H1 (cell line): ENCODE measurements at regions not wholly inside any gene's neighbourhood (a gene's known extent, or its start where the extent isn't known, plus 50 kb on each side); places are given as distances from the start of the nearest gene placed in this dataset.

Source experiments
- CTCF ChIA-PET: fragments of 300-600 bp; sonication (Branson Sonifier 250); formaldehyde crosslinking; loops from one replicate; lab custom pipeline; 2021; ENCODE audit not compliant: partially characterized antibody; lab: Charles Lee
- POLR2A ChIA-PET: fragments of 300-600 bp; sonication (Branson Sonifier 250); formaldehyde crosslinking; loops from one replicate; lab custom pipeline; 2021; ENCODE audit warnings: inconsistent platforms; ENCODE audit not compliant: partially characterized antibody; lab: Charles Lee
- DNase-seq, 2 experiments: peaks; one replicate each; pipeline versions ENCODE4 v3.0.0 to v3.0.0-alpha.2; 2010 to 2022; ENCODE audit warnings: low spot score in 2 of 2, low read depth in 1 of 2, mixed read lengths in 1 of 2
- FAIRE-seq: peaks from 2 replicates; lab custom pipeline; 2011; peaks lifted over from hg19 to GRCh38; lab: Jason Lieb, UNC
- H2AFZ ChIP-seq: 2 replicates; pipeline ENCODE4 v1.8.1; 2012; ENCODE audit warnings: low read length, inconsistent platforms
- H2AK5ac ChIP-seq: 2 replicates; pipeline ENCODE4 v1.6.1; 2013; ENCODE audit warnings: low read depth, low read length
- H2BK120ac ChIP-seq: replicated peaks from 2 replicates; pipeline ENCODE3; 2013; ENCODE audit warnings: low read depth, low read length, inconsistent platforms
- H2BK12ac ChIP-seq: 2 replicates; pipeline ENCODE4 v1.6.1; 2013; ENCODE audit warnings: low read depth, low read length
- H2BK15ac ChIP-seq: 2 replicates; pipeline ENCODE4 v1.6.1; 2013; ENCODE audit warnings: low read length
- H2BK20ac ChIP-seq: 2 replicates; pipeline ENCODE4 v1.6.1; 2013; ENCODE audit warnings: low read length
- H2BK5ac ChIP-seq: 2 replicates; pipeline ENCODE4 v1.6.1; 2013; ENCODE audit warnings: low read depth, low read length
- H3K14ac ChIP-seq: 2 replicates; pipeline ENCODE4 v1.6.1; 2013; ENCODE audit warnings: inconsistent platforms; ENCODE audit not compliant: insufficient read length
- H3K18ac ChIP-seq: 2 replicates; pipeline ENCODE4 v1.6.1; 2013; ENCODE audit warnings: low read length; ENCODE audit errors: extremely low read depth
- H3K23ac ChIP-seq: 2 replicates; pipeline ENCODE4 v1.6.1; 2013; ENCODE audit warnings: inconsistent platforms; ENCODE audit not compliant: insufficient read length
- H3K23me2 ChIP-seq: 2 replicates; pipeline ENCODE4 v1.6.1; 2013; ENCODE audit warnings: low read depth, low read length
- H3K27ac ChIP-seq: 2 replicates; pipeline ENCODE4 v1.6.1; 2011; ENCODE audit warnings: low read depth, low read length, inconsistent platforms
- H3K27me3 ChIP-seq, 4 experiments: replicated peaks in 1 of 4; 1 replicate in 1 of 4; 2 replicates in 3 of 4; pipeline versions ENCODE4 v1.6.1 to v1.8.1; 2011 to 2013; ENCODE audit warnings: low read length in 3 of 4, mild to moderate bottlenecking in 3 of 4, inconsistent platforms in 2 of 4, mixed read lengths in 2 of 4, moderate library complexity in 1 of 4; ENCODE audit not compliant: control insufficient read depth in 3 of 4, insufficient read depth in 3 of 4; ENCODE audit errors: extremely low read depth in 1 of 4
- H3K36me3 ChIP-seq, 4 experiments: 2 replicates each; pipeline versions ENCODE4 v1.6.1 to v1.8.1; 2011 to 2013; ENCODE audit warnings: mild to moderate bottlenecking in 4 of 4, low read length in 3 of 4, moderate library complexity in 2 of 4, control low read depth in 1 of 4, inconsistent platforms in 1 of 4; ENCODE audit not compliant: insufficient read depth in 4 of 4, control insufficient read depth in 2 of 4
- H3K4ac ChIP-seq: replicated peaks from 2 replicates; pipeline ENCODE3; 2013; ENCODE audit warnings: low read length, low read depth, mixed read lengths, inconsistent platforms; ENCODE audit not compliant: insufficient read length
- H3K4me1 ChIP-seq, 4 experiments: replicated peaks in 1 of 4; 1 replicate in 1 of 4; 2 replicates in 3 of 4; pipeline versions ENCODE4 v1.6.1 to v1.8.1; 2011 to 2013; ENCODE audit warnings: low read length in 3 of 4, inconsistent platforms in 2 of 4, mixed read lengths in 1 of 4; ENCODE audit not compliant: insufficient read depth in 4 of 4, control insufficient read depth in 3 of 4
- H3K4me2 ChIP-seq, 2 experiments: 2 replicates each; pipeline versions ENCODE4 v1.6.1 to v1.8.1; 2011 to 2013; ENCODE audit warnings: low read depth in 2 of 2, low read length in 2 of 2, control low read depth in 1 of 2, inconsistent platforms in 1 of 2, mild to moderate bottlenecking in 1 of 2; ENCODE audit not compliant: insufficient read depth in 1 of 2
- H3K4me3 ChIP-seq, 4 experiments: fragments of 200-600, 300-600 bp in 1 of 4; sonication (generic), shearing (Covaris generic), sonication (Bioruptor Twin) in 1 of 4; 2 replicates each; pipeline versions ENCODE4 v1.5.1 to v1.8.1; 2011 to 2016; ENCODE audit warnings: low read length in 4 of 4, low read depth in 3 of 4, control low read depth in 2 of 4, inconsistent platforms in 2 of 4, mild to moderate bottlenecking in 2 of 4, mixed read lengths in 1 of 4, moderate library complexity in 1 of 4; ENCODE audit not compliant: insufficient read depth in 2 of 4; ENCODE audit errors: extremely low read depth in 1 of 4
- H3K56ac ChIP-seq: replicated peaks from 2 replicates; pipeline ENCODE3; 2013; ENCODE audit warnings: low read depth, mild to moderate bottlenecking, mixed read lengths, low read length, inconsistent platforms; ENCODE audit not compliant: insufficient read length
- H3K79me1 ChIP-seq: 2 replicates; pipeline ENCODE4 v1.6.1; 2013; ENCODE audit warnings: low read depth, low read length, control low read depth
- H3K79me2 ChIP-seq, 2 experiments: 2 replicates each; pipeline versions ENCODE4 v1.6.1 to v1.8.1; 2012 to 2013; ENCODE audit warnings: low read length in 2 of 2, mild to moderate bottlenecking in 2 of 2, inconsistent platforms in 1 of 2; ENCODE audit not compliant: insufficient read depth in 2 of 2, control insufficient read depth in 1 of 2
- H3K9ac ChIP-seq, 4 experiments: replicated peaks in 1 of 4; 1 replicate in 1 of 4; 2 replicates in 3 of 4; pipeline versions ENCODE4 v1.6.1 to v1.8.1; 2011 to 2013; ENCODE audit warnings: low read depth in 3 of 4, low read length in 3 of 4, control low read depth in 2 of 4, mild to moderate bottlenecking in 2 of 4, moderate library complexity in 2 of 4, inconsistent platforms in 1 of 4; ENCODE audit errors: extremely low read depth in 1 of 4
- H3K9me3 ChIP-seq, 2 experiments: 2 replicates each; pipeline versions ENCODE4 v1.6.1 to v1.8.1; 2012 to 2013; ENCODE audit warnings: mild to moderate bottlenecking in 2 of 2, moderate library complexity in 2 of 2, control low read depth in 1 of 2, inconsistent platforms in 1 of 2, low read depth in 1 of 2, low read length in 1 of 2, mixed read lengths in 1 of 2; ENCODE audit not compliant: insufficient read depth in 2 of 2
- H4K20me1 ChIP-seq, 2 experiments: replicated peaks in 1 of 2; 2 replicates each; pipeline versions ENCODE3 to v1.8.1; 2011 to 2013; ENCODE audit warnings: inconsistent platforms in 2 of 2, low read length in 2 of 2, mild to moderate bottlenecking in 1 of 2; ENCODE audit not compliant: insufficient read depth in 2 of 2, control insufficient read depth in 1 of 2
- H4K5ac ChIP-seq: 2 replicates; pipeline ENCODE4 v1.6.1; 2013; ENCODE audit warnings: low read length, low read depth, mixed read lengths, inconsistent platforms; ENCODE audit not compliant: insufficient read length
- H4K8ac ChIP-seq: 2 replicates; pipeline ENCODE4 v1.8.0; 2013; ENCODE audit warnings: mild to moderate bottlenecking, moderate library complexity, low read length, inconsistent platforms; ENCODE audit not compliant: insufficient read depth; ENCODE audit errors: extremely low read depth
- H4K91ac ChIP-seq: replicated peaks from 2 replicates; pipeline ENCODE3; 2013; ENCODE audit warnings: low read length, mixed read lengths, inconsistent platforms; ENCODE audit not compliant: insufficient read length
- RXRA ChIP-seq: IDR thresholded peaks from 2 replicates; pipeline ENCODE4 v1.6.1; 2011; ENCODE audit warnings: low read depth, mild to moderate bottlenecking, low read length, moderate library complexity; ENCODE audit not compliant: insufficient read depth

GRCh38 chr1:75993661-75994060, 61.5 kb upstream of the ASB17 start:
- Histone ChIP-seq H4K20me1 (no peaks in the 10 kb centered on the region), H3K27me3 (no peaks in the 10 kb centered on the region), H3K18ac (no peak overlapping the region), H3K27ac (no peak overlapping the region), H3K4me2 (no peak overlapping the region), H3K4me3 (no peak overlapping the region), H3K9ac (no peak overlapping the region), H3K4me1 (no peaks in the 10 kb centered on the region; a peak in 1 of 7 replicates), H4K8ac (no peak overlapping the region), H3K79me1 (no peaks in the 10 kb centered on the region), H3K4ac (no peak overlapping the region), H2AFZ (no peak overlapping the region), H2AK5ac (no peak overlapping the region), H3K23me2 (no peaks in the 10 kb centered on the region), H4K5ac (no peak overlapping the region), H2BK12ac (no peak overlapping the region), H2BK120ac (no peak overlapping the region), H2BK15ac (no peak overlapping the region), H2BK5ac (no peak overlapping the region), H3K79me2 (no peaks in the 10 kb centered on the region), H4K91ac (no peak overlapping the region), H3K9me3 (no peaks in the 10 kb centered on the region; a peak in 1 of 4 replicates), H3K14ac (no peak overlapping the region), H3K36me3 (no peaks in the 10 kb centered on the region), H3K56ac (no peak overlapping the region), H3K23ac (no peak overlapping the region), H2BK20ac (no peak overlapping the region)
- ChIA-PET CTCF (interaction anchor here (0.8 to 1.0 kb wide), 2 partner anchors 8 to 102 kb away, joined by 3 read pairs; no protein-coding TSS in a partner anchor), POLR2A (no interaction called here)
- no peak for TF ChIP-seq RXRA
- FAIRE-seq (no peak), DNase-seq (no peak)
